Adrenal gland (tissue), 5 donors: ENCODE measurements at regions not wholly inside any gene's neighbourhood (a gene's known extent, or its start where the extent isn't known, plus 50 kb on each side); places are given as distances from the start of the nearest gene placed in this dataset.

Experiments used
- CTCF ChIP-seq, 6 experiments: fragments of 450-650 bp in 4 of 6; fragments of 200-600 bp in 2 of 6; sonication (generic) in 1 of 6; IDR thresholded peaks; 1 replicate in 5 of 6; 2 replicates in 1 of 6; pipeline versions ENCODE4 v1.5.1 to v1.8.0; 2016 to 2021; ENCODE audit warnings: antibody characterized with exemption in 6 of 6, mild to moderate bottlenecking in 2 of 6, moderate library complexity in 1 of 6
- POLR2A ChIP-seq, 2 donors: fragments of 450-650 bp; IDR thresholded peaks; one replicate each; pipeline ENCODE4 v1.6.1; 2017; ENCODE audit warnings: antibody characterized with exemption in 2 of 2, mild to moderate bottlenecking in 2 of 2, moderate library complexity in 1 of 2
- donor health status: DM: no; HTN: no; CAD: no.

- no peak for TF ChIP-seq CTCF (IDR thresholded peaks at IDR 0.05)
- no peak for TF ChIP-seq POLR2A (IDR thresholded peaks at IDR 0.05)
Measured at GRCh38 chr6:15962449-15962764, 166.5 kb upstream of the MYLIP start.
